PC-3 (cell line): ENCODE measurements at regions not wholly inside any gene's neighbourhood (a gene's known extent, or its start where the extent isn't known, plus 50 kb on each side); places are given as distances from the start of the nearest gene placed in this dataset.

ENCODE experiments used
- ATAC-seq: fragments of 200-7000 bp; cut with Tn5 transposase; 2 replicates; pipeline ENCODE4 v1.9.1; 2020; ENCODE audit warnings: mild to moderate bottlenecking, moderate library complexity
- BruUV-seq: library from RNA; stranded (reverse); fragments of 400-500 nt; replicated peaks from 2 replicates; lab custom pipeline; 2021; lab: Mats Ljungman, UMichigan
- CTCF ChIA-PET: fragments of 300-600 bp; sonication (Branson Sonifier 250); formaldehyde crosslinking; loops from one replicate; lab custom pipeline; 2022; ENCODE audit warnings: antibody characterized with exemption; lab: Charles Lee
- POLR2A ChIA-PET: fragments of 300-600 bp; sonication (Branson Sonifier 250); formaldehyde crosslinking; loops from one replicate; lab custom pipeline; 2022; ENCODE audit warnings: antibody characterized with exemption; ENCODE audit not compliant: unreplicated experiment; lab: Charles Lee
- DNase-seq: peaks from one replicate; pipeline ENCODE4 v3.0.0-alpha.2; 2015
- H2AFZ ChIP-seq: fragments of 300-600 bp; sonication (generic); 2 replicates; pipeline ENCODE4 v1.6.0; 2016; ENCODE audit warnings: antibody characterized with exemption, low read length
- H3F3A ChIP-seq: fragments of 300-600 bp; sonication (generic); one replicate; pipeline ENCODE4 v1.6.0; 2017; ENCODE audit warnings: antibody characterized with exemption, low read length, control low read depth, mild to moderate bottlenecking; ENCODE audit not compliant: unreplicated experiment
- H3K27ac ChIP-seq: fragments of 300-600 bp; sonication (generic); 2 replicates; pipeline ENCODE4 v1.5.1; 2016; ENCODE audit warnings: mild to moderate bottlenecking, low read length
- H3K27me3 ChIP-seq: fragments of 300-600 bp; sonication (generic); 2 replicates; pipeline ENCODE4 v1.6.1; 2016; ENCODE audit warnings: low read length, mixed read lengths
- H3K36me3 ChIP-seq: fragments of 300-600 bp; sonication (generic); 2 replicates; pipeline ENCODE4 v1.6.1; 2016; ENCODE audit warnings: low read depth, mixed run types, low read length, mixed read lengths
- H3K4me1 ChIP-seq: fragments of 300-600 bp; sonication (generic); 2 replicates; pipeline ENCODE4 v1.5.1; 2016; ENCODE audit warnings: low read length; ENCODE audit not compliant: insufficient read depth
- H3K4me2 ChIP-seq: fragments of 300-600 bp; sonication (generic); 2 replicates; pipeline ENCODE4 v1.6.0; 2016; ENCODE audit warnings: low read length
- H3K4me3 ChIP-seq: fragments of 300-600 bp; sonication (generic); 2 replicates; pipeline ENCODE4 v1.5.1; 2016; ENCODE audit warnings: mild to moderate bottlenecking, low read length, mixed read lengths
- H3K79me2 ChIP-seq: fragments of 300-600 bp; sonication (generic); 2 replicates; pipeline ENCODE4 v1.6.1; 2017; ENCODE audit warnings: low read length, mixed read lengths
- H3K9ac ChIP-seq: fragments of 300-600 bp; sonication (generic); 2 replicates; pipeline ENCODE4 v1.6.0; 2016; ENCODE audit warnings: mild to moderate bottlenecking, low read length
- H3K9me2 ChIP-seq: fragments of 300-600 bp; sonication (generic); replicated peaks from 2 replicates; pipeline ENCODE4 v1.6.1; 2016; ENCODE audit warnings: mixed run types, low read length, mixed read lengths
- H3K9me3 ChIP-seq: fragments of 300-600 bp; sonication (generic); 2 replicates; pipeline ENCODE4 v1.6.1; 2016; ENCODE audit warnings: low read length, mixed read lengths
- H4K20me1 ChIP-seq: fragments of 300-600 bp; sonication (generic); 2 replicates; pipeline ENCODE4 v1.6.1; 2016; ENCODE audit warnings: low read length, mixed read lengths
- EZH2 ChIP-seq: fragments of 300-600 bp; sonication (generic); IDR thresholded peaks from one replicate; pipeline ENCODE4 v1.6.1; 2017; ENCODE audit warnings: antibody characterized with exemption, mild to moderate bottlenecking, low read length; ENCODE audit not compliant: unreplicated experiment
- EZH2phosphoT487 ChIP-seq: fragments of 300-600 bp; sonication (generic); IDR thresholded peaks from 2 replicates; pipeline ENCODE4 v1.6.1; 2018; ENCODE audit warnings: mild to moderate bottlenecking, antibody characterized with exemption, low read length, borderline replicate concordance
- intact Hi-C: fragments of 100-400 bp; cut with micrococcal nuclease; formaldehyde crosslinking; loops from 2 replicates; pipeline ENCODE4 v1.9.0; 2023
- TF ChIP-seq, protein P1 (sequence below): fragments of 300-600 bp; sonication (generic); conservative IDR thresholded peaks from 2 replicates; pipeline ENCODE4 v1.5.1; 2017; ENCODE audit warnings: antibody characterized with exemption, low read depth, mild to moderate bottlenecking, low read length

DNA sequence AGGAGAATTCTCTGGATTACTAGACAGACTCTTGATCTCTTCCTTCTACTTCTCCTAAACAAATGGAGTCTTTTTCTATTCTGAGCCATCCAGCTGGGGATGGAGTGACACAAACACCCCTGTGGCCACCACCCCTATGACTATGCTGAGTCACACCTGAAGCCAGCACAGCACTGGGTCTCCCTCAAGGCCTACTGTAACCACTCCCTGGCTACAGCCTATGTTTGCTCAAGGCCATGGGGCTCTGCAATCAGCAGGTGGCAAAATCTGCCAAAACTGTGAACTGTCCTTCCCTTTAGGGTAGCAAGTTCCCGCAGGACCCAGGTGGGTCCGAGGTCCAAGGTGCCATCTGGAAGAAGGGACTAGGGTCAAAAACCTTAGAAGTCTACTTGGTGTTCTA, 132.3 kb downstream of the TINAG start:
- DNase-seq: peak; percentile 44
- intact Hi-C loops: no loop called here
- Histone ChIP-seq H2AFZ (peak overlapping the region; percentile 40; the same call in 1 of the 2 replicates), H3K9me3 (no peaks in the 10 kb centered on the region), H3K4me3 (no peak overlapping the region), H3K4me2 (no peak overlapping the region), H3K9ac (no peak overlapping the region), H3F3A (no peaks in the 10 kb centered on the region), H3K36me3 (no peaks in the 10 kb centered on the region), H3K79me2 (no peaks in the 10 kb centered on the region), H3K27me3 (no peaks in the 10 kb centered on the region), H3K9me2 (no peaks in the 10 kb centered on the region), H4K20me1 (no peaks in the 10 kb centered on the region), H3K27ac (no peak overlapping the region), H3K4me1 (peaks cover 8% of the 10 kb centered on the region; the same call in 1 of the 2 replicates)
- POLR2A ChIA-PET: no interaction called here
- TF ChIP-seq EZH2phosphoT487: no peak
- TF ChIP-seq, protein P1, sequence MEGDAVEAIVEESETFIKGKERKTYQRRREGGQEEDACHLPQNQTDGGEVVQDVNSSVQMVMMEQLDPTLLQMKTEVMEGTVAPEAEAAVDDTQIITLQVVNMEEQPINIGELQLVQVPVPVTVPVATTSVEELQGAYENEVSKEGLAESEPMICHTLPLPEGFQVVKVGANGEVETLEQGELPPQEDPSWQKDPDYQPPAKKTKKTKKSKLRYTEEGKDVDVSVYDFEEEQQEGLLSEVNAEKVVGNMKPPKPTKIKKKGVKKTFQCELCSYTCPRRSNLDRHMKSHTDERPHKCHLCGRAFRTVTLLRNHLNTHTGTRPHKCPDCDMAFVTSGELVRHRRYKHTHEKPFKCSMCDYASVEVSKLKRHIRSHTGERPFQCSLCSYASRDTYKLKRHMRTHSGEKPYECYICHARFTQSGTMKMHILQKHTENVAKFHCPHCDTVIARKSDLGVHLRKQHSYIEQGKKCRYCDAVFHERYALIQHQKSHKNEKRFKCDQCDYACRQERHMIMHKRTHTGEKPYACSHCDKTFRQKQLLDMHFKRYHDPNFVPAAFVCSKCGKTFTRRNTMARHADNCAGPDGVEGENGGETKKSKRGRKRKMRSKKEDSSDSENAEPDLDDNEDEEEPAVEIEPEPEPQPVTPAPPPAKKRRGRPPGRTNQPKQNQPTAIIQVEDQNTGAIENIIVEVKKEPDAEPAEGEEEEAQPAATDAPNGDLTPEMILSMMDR: no peak
- no peak for TF ChIP-seq EZH2
- CTCF ChIA-PET: no interaction called here
- ATAC-seq: peak; percentile 57
- BruUV-seq: no TSS peak

DNA sequence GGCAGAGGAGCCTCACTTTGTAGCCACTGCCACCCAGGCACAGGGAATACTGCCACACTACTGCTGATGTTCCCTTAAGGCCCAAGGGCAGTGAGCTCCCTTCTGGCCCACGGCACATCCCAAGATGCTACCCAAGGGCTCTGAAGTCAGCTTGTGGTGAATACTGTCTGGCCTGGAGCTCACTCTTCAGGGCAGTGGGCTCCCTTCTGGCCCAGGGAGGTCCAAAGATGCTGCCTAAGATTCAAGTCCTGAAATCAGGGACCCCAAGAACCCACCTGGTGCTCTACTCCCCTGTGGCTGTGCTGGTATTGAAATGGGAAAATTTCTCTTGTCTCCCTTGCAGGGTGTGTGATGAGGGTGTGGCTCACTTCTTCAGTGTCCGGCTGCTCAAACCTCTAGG, 132.8 kb downstream of the TINAG start:
- H3K27me3 ChIP-seq: no peaks in the 10 kb centered on the region
- intact Hi-C loops: no loop called here

DNA sequence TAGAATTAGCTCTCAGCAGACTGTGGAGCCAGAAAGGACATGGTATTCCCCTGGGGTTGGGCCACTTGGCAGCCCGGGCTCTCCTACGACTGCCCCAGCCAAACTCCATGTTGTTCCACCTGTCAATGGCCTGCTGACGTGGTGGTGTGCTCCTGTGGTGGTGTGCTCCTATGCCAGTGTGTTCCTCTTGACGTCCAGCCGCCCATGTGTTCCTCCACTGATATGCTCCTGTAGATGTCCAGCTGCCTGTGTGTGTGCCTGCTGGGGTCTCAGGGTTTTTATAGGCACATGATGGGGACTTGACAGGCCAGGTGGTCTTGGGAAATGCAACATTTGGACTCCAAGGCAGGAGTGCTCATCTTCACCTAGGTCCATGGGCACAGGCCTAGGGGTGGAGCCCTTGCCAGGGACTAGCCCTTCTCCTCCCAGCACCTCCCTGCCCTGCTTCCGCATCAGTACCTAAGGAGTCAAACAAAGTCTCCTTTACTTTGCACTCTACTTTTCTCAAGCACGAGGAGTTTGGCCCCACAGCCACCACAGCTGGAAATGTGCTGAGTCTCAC, 133.5 kb downstream of the TINAG start:
- no peak overlapping the region for H2AFZ ChIP-seq
- no peaks in the 10 kb centered on the region for H3K9me3 ChIP-seq
- H3K4me2 ChIP-seq: no peak overlapping the region
- H3K79me2 ChIP-seq: no peaks in the 10 kb centered on the region
- no peak for DNase-seq
- H4K20me1 ChIP-seq: no peaks in the 10 kb centered on the region
- H3K27me3 ChIP-seq: no peaks in the 10 kb centered on the region
- no peak for ATAC-seq
- no peak overlapping the region for H3K27ac ChIP-seq
- H3K4me3 ChIP-seq: no peak overlapping the region
- H3K4me1 ChIP-seq: peaks cover 8% of the 10 kb centered on the region; the same call in 1 of the 2 replicates
- intact Hi-C loops: no loop called here
- no peak for TF ChIP-seq EZH2phosphoT487
- BruUV-seq: no TSS peak
- no peaks in the 10 kb centered on the region for H3F3A ChIP-seq
- POLR2A ChIA-PET: no interaction called here
- H3K36me3 ChIP-seq: no peaks in the 10 kb centered on the region
- H3K9ac ChIP-seq: no peak overlapping the region
- H3K9me2 ChIP-seq: no peaks in the 10 kb centered on the region
- CTCF ChIA-PET: no interaction called here

More for the DNA sequence above, 132.8 kb downstream of the TINAG start:
- Histone ChIP-seq H3K9me3 (no peaks in the 10 kb centered on the region), H2AFZ (peak overlapping the region; percentile 40; the same call in 1 of the 2 replicates), H3K4me3 (no peak overlapping the region), H3K27ac (no peak overlapping the region), H3K9me2 (no peaks in the 10 kb centered on the region), H3K9ac (no peak overlapping the region), H3K4me1 (peaks cover 8% of the 10 kb centered on the region; the same call in 1 of the 2 replicates), H3K4me2 (no peak overlapping the region), H3F3A (no peaks in the 10 kb centered on the region), H3K79me2 (no peaks in the 10 kb centered on the region), H3K36me3 (no peaks in the 10 kb centered on the region), H4K20me1 (no peaks in the 10 kb centered on the region)
- TF ChIP-seq, protein P1: no peak
- TF ChIP-seq EZH2phosphoT487 (no peak), EZH2 (no peak)
- no peak for DNase-seq
- no peak for ATAC-seq
- POLR2A ChIA-PET: no interaction called here
- CTCF ChIA-PET: no interaction called here
- BruUV-seq: no TSS peak
